ENCODE measurements at regions not wholly inside any gene's neighbourhood (a gene's known extent, or its start where the extent isn't known, plus 50 kb on each side); places are given as distances from the start of the nearest gene placed in this dataset.

DNA sequence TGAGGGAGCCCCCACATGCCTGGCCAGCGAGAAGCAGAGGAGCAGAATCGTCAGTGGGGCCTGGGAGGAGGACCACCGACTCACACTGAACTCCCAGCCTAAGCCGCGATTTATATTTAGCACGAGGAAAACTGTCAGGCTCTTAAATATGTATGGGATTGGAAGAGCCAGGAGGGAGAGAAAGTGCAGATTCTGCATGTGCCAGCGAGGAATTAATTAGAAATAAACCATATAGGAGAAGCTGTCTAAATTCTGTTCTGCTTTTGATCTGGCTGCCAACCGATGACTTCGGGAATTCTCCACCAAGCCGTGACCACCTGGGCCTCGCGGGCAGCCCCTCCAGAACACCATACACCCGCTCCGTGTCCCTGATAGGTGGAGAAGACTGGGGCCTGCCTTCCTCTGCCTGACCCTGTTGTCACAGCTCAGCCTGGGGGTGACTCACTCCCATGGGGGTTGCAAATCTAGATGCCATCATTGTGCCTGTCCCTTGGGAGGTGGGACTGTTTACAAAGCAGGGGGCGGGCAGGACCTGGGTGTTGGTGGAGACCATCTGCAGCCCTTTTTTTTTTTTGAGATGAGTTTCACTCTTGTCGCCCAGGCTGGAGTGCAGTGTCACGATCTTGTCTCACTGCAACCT, 91.1 kb upstream of the PMEPA1 start:
- DNase-seq, result no peak
- no peak overlapping the region for H3K4me3 ChIP-seq
- peaks cover 0 to under 1% (median 0%) of the 10 kb centered on the region in 9 donors for H3K4me1 ChIP-seq
- H3K27ac ChIP-seq, result no peak overlapping the region
- no peaks in the 10 kb centered on the region for H3K9me3 ChIP-seq
- intact Hi-C loops (cut with DNase I), result no loop called here
- no peak for TF ChIP-seq CTCF (IDR thresholded peaks at IDR 0.05)
- H3K27me3 ChIP-seq, result no peaks in the 10 kb centered on the region
- H3K36me3 ChIP-seq, result no peaks in the 10 kb centered on the region
- 89 to 91% methylated on average over 17 of the region's 17 CpGs for WGBS, 2 donors
- no peak for ATAC-seq

- 92 to 100% methylated on average over 1 of the region's 1 CpG for WGBS, 2 donors
- intact Hi-C loops (cut with DNase I), result no loop called here
- H3K27me3 ChIP-seq, result no peaks in the 10 kb centered on the region
- ATAC-seq (no peak), DNase-seq (no peak)
- no peaks in the 10 kb centered on the region for H3K36me3 ChIP-seq
- TF ChIP-seq CTCF (IDR thresholded peaks at IDR 0.05), result no peak
- H3K27ac ChIP-seq, result no peak overlapping the region
- no peak overlapping the region for H3K4me3 ChIP-seq
- peaks cover 0 to 13% (median 5%) of the 10 kb centered on the region in 9 donors for H3K4me1 ChIP-seq
- no peaks in the 10 kb centered on the region for H3K9me3 ChIP-seq
Observed at GRCh38 chr20:57797401-57797800, 87.6 kb upstream of the PMEPA1 start.

GRCh38 chr20:57795977-57796560, 86.3 kb upstream of the PMEPA1 start:
- Histone ChIP-seq H3K27ac (no peak overlapping the region), H3K27me3 (no peaks in the 10 kb centered on the region), H3K4me3 (no peak overlapping the region), H3K36me3 (no peaks in the 10 kb centered on the region), H3K4me1 (peaks cover 0 to 18% (median 6%) of the 10 kb centered on the region in 9 donors), H3K9me3 (peaks cover 0 to 4% (median 0%) of the 10 kb centered on the region in 11 donors)
- ATAC-seq, result no peak
- intact Hi-C loops (cut with DNase I), result no loop called here
- 82 to 84% methylated on average over 8 of the region's 8 CpGs for WGBS, 2 donors
- no peak for DNase-seq
- TF ChIP-seq CTCF (IDR thresholded peaks at IDR 0.05), result no peak

- Histone ChIP-seq H3K27ac (no peak overlapping the region), H3K4me1 (peaks cover 0 to 18% (median 6%) of the 10 kb centered on the region in 9 donors), H3K36me3 (no peaks in the 10 kb centered on the region), H3K27me3 (no peaks in the 10 kb centered on the region), H3K4me3 (no peak overlapping the region), H3K9me3 (peaks cover 0 to 4% (median 0%) of the 10 kb centered on the region in 11 donors)
- no peak for TF ChIP-seq CTCF (IDR thresholded peaks at IDR 0.05)
- ATAC-seq (peak; percentile 31 to 83 (median 64)), DNase-seq (peak in 1 of 2 donors; percentile 48)
- intact Hi-C loops (cut with DNase I), result no loop called here
- WGBS, 2 donors, result 46 to 60% methylated on average over 6 of the region's 6 CpGs
Observed at GRCh38 chr20:57795342-57795697, 85.5 kb upstream of the PMEPA1 start.

Data from heart right ventricle (tissue), 16 donors.